ENCODE measurements at regions not wholly inside any gene's neighbourhood (a gene's known extent, or its start where the extent isn't known, plus 50 kb on each side); places are given as distances from the start of the nearest gene placed in this dataset.

GRCh38 chr2:8059255-8059654 is 622.6 kb upstream of the ID2 start:
- TF ChIP-seq CTCF (IDR thresholded peaks at IDR 0.05) (no peak), POLR2A (IDR thresholded peaks at IDR 0.05) (no peak)
